ENCODE measurements at regions not wholly inside any gene's neighbourhood (a gene's known extent, or its start where the extent isn't known, plus 50 kb on each side); places are given as distances from the start of the nearest gene placed in this dataset.

- TF ChIP-seq CTCF (IDR thresholded peaks at IDR 0.05) (no peak), POLR2A (IDR thresholded peaks at IDR 0.05) (no peak)
Measured at GRCh38 chr2:49355611-49356010, 201.3 kb upstream of the FSHR start.

Data from thyroid gland (tissue), 4 donors.